Chondrocyte (in vitro differentiated cells): ENCODE measurements at regions not wholly inside any gene's neighbourhood (a gene's known extent, or its start where the extent isn't known, plus 50 kb on each side); places are given as distances from the start of the nearest gene placed in this dataset.

Source experiments
- DNase-seq: peaks from one replicate; pipeline ENCODE4 v3.0.0; 2021; ENCODE audit warnings: mixed read lengths, low spot score
- H3K27ac Mint-ChIP-seq: one replicate; pipeline ENCODE4 v1.8.0; 2021; ENCODE audit warnings: mild to moderate bottlenecking, moderate library complexity, mixed read lengths; ENCODE audit not compliant: unreplicated experiment
- H3K27me3 Mint-ChIP-seq: 2 replicates; pipeline ENCODE4 v1.8.0; 2021; ENCODE audit warnings: low read depth, mixed read lengths
- H3K36me3 Mint-ChIP-seq: 2 replicates; pipeline ENCODE4 v1.8.0; 2021; ENCODE audit warnings: low read depth, mixed read lengths
- H3K4me1 Mint-ChIP-seq: 2 replicates; pipeline ENCODE4 v1.8.0; 2021; ENCODE audit warnings: low read depth, mild to moderate bottlenecking, mixed read lengths
- H3K4me3 Mint-ChIP-seq: one replicate; pipeline ENCODE4 v1.8.0; 2021; ENCODE audit warnings: mild to moderate bottlenecking, moderate library complexity, mixed read lengths; ENCODE audit not compliant: unreplicated experiment
- H3K9me3 Mint-ChIP-seq: 2 replicates; pipeline ENCODE4 v1.8.0; 2021; ENCODE audit warnings: low read depth, mixed read lengths
- TF ChIP-seq, protein P1 (sequence below): fragments of 200-600 bp; sonication (generic); IDR thresholded peaks from 2 replicates; pipeline ENCODE4 v1.5.0; 2021; ENCODE audit warnings: antibody characterized with exemption, mild to moderate bottlenecking, moderate library complexity

DNA sequence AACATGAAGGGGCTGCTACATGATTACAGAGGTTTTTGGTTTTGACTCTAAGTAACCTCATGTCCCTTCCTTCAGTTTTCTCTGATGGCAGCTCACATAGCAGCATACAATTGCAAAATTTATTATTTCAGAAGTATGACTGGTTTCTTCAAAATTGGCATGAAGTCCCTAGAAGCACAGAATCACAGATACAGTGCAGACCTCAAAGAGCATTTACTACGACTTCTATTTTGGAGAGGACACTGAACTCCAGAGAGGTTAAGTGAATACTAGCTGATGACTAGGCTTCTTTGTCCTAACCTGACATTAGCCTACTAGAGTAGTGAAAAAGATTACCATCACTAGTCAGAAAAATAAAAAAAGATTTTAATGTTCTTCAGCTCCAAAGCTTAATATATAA, 664.3 kb downstream of the RFPL4B start:
- H3K36me3 Mint-ChIP-seq = no peaks in the 10 kb centered on the region
- no peaks in the 10 kb centered on the region for H3K27me3 Mint-ChIP-seq
- H3K4me1 Mint-ChIP-seq = peaks cover 83% of the 10 kb centered on the region
- TF ChIP-seq, protein P1, sequence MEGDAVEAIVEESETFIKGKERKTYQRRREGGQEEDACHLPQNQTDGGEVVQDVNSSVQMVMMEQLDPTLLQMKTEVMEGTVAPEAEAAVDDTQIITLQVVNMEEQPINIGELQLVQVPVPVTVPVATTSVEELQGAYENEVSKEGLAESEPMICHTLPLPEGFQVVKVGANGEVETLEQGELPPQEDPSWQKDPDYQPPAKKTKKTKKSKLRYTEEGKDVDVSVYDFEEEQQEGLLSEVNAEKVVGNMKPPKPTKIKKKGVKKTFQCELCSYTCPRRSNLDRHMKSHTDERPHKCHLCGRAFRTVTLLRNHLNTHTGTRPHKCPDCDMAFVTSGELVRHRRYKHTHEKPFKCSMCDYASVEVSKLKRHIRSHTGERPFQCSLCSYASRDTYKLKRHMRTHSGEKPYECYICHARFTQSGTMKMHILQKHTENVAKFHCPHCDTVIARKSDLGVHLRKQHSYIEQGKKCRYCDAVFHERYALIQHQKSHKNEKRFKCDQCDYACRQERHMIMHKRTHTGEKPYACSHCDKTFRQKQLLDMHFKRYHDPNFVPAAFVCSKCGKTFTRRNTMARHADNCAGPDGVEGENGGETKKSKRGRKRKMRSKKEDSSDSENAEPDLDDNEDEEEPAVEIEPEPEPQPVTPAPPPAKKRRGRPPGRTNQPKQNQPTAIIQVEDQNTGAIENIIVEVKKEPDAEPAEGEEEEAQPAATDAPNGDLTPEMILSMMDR = no peak
- no peak overlapping the region for H3K4me3 Mint-ChIP-seq
- H3K9me3 Mint-ChIP-seq = no peaks in the 10 kb centered on the region
- DNase-seq = no peak
- H3K27ac Mint-ChIP-seq = peak overlapping the region; percentile 75

DNA sequence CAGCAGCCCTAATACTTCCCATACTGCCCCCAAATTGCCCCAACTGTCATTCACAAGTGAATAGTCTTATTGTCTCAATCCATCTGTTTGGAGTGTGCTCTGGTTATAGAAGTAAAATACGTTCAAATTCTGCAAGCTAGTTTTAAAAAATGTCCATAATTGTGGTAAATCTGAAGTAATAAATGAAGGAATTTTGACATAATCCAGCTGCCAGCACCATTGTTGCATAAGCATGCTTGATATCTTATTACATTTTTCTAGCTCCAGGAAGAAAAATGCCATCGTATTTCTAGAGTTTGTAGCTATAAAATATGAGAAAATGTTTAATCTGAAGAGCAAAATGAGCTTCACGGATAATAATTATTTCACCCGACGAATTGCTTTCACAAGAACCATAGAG, 664.7 kb downstream of the RFPL4B start:
- no peaks in the 10 kb centered on the region for H3K27me3 Mint-ChIP-seq
- H3K4me3 Mint-ChIP-seq = no peak overlapping the region
- TF ChIP-seq, protein P1 = no peak
- peaks cover 86% of the 10 kb centered on the region for H3K4me1 Mint-ChIP-seq
- no peaks in the 10 kb centered on the region for H3K36me3 Mint-ChIP-seq
- no peak for DNase-seq
- no peaks in the 10 kb centered on the region for H3K9me3 Mint-ChIP-seq
- peak overlapping the region; percentile 75 for H3K27ac Mint-ChIP-seq

DNA sequence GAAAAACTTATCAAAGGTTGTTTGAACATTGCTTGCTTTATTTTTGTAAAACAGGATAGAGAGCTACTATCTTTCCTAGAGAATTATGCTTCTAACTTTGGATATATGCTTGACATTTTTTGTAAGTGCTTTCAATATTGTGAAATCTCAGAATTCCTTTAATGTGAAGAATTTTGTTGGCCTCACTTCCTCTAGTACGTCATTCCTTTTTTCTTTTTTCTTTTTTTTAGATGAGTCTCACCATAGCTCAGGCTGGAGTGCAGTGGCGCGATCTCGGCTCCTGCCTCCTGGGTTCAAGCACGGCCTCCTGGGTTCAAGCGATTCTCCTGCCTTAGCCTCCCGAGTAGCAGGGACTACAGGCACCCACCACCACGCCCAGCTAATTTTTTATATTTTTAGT, 668.1 kb downstream of the RFPL4B start:
- Mint-ChIP-seq H3K9me3 (no peaks in the 10 kb centered on the region), H3K4me1 (peaks cover 84% of the 10 kb centered on the region), H3K36me3 (no peaks in the 10 kb centered on the region), H3K27ac (peak overlapping the region; percentile 86), H3K4me3 (no peak overlapping the region), H3K27me3 (no peaks in the 10 kb centered on the region)
- no peak for DNase-seq
- TF ChIP-seq, protein P1 = no peak

DNA sequence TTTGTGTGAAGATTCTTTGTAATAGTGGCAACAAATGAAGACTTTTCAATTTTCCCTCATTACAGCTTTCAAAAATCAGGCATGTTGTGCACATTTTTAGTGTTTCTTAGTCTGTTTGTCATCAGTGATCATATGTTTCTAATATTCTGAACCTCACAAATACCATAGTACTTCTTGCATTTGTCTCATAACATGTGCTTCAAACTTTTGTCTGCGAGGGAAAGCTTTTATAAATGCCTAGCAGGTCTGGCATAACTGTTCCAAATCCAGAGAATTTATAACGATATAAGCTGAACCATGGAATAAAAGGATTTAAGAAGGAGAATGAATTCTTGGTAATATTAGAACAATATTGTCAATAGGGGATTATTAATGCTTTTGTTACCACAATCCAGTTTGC, 670.2 kb downstream of the RFPL4B start:
- H3K4me1 Mint-ChIP-seq = peaks cover 63% of the 10 kb centered on the region
- no peaks in the 10 kb centered on the region for H3K27me3 Mint-ChIP-seq
- H3K9me3 Mint-ChIP-seq = no peaks in the 10 kb centered on the region
- no peak overlapping the region for H3K27ac Mint-ChIP-seq
- DNase-seq = no peak
- H3K4me3 Mint-ChIP-seq = no peak overlapping the region
- TF ChIP-seq, protein P1 = no peak
- H3K36me3 Mint-ChIP-seq = no peaks in the 10 kb centered on the region

DNA sequence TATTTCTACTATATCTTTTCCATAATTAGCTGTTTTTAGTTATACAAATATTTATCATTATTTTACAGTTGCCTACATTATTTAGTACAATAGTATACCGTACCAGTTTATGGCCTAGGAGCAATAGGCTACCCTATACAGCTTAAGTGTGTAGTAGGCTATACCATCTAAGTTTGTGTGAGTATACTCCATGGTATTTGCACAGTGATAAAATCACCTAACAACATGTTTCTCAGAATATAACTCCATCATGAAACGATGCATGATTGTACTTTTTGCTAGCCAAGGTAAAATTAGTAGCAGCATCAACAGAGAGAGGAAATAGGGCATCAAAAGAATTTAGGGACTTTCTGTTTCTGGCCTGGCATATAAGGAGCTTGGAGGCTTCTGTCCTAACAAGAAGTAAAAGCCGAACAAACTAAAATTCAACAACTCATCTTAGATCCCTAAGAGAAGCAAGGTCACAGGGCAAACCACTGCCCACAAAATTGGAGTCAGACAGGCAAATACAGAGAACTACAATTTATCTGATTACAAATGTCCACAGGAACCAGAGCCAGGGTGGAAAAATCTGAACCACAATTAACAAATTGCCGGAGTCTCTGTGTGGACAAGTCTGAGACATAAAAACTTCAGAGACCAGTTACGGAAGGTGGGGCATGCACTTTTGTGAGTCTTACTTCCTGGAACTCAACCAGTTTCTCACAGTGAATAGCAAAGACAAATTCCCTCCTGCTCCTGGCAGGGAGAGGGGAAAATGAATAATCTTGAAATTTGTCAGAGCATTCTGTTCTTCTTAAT, 671.4 kb downstream of the RFPL4B start:
- H3K27me3 Mint-ChIP-seq = no peaks in the 10 kb centered on the region
- H3K27ac Mint-ChIP-seq = peak overlapping the region; percentile 81
- no peak for DNase-seq
- peaks cover 53% of the 10 kb centered on the region for H3K4me1 Mint-ChIP-seq
- peak overlapping the region; percentile 2 for H3K4me3 Mint-ChIP-seq
- TF ChIP-seq, protein P1 = no peak
- H3K9me3 Mint-ChIP-seq = no peaks in the 10 kb centered on the region
- no peaks in the 10 kb centered on the region for H3K36me3 Mint-ChIP-seq
